HEK293T (cell line): ENCODE measurements at regions not wholly inside any gene's neighbourhood (a gene's known extent, or its start where the extent isn't known, plus 50 kb on each side); places are given as distances from the start of the nearest gene placed in this dataset.

Source experiments
- BHLHE40 ChIP-seq: fragments of 450-650 bp; IDR thresholded peaks from 2 replicates; pipeline ENCODE4 v1.6.1; 2016; ENCODE audit warnings: mild to moderate bottlenecking, moderate library complexity, borderline replicate concordance
- CTBP1 ChIP-seq: fragments of 450-650 bp; IDR thresholded peaks from 2 replicates; pipeline ENCODE4 v1.6.1; 2016; ENCODE audit warnings: borderline replicate concordance
- ELF4 ChIP-seq: fragments of 450-650 bp; IDR thresholded peaks from 2 replicates; pipeline ENCODE4 v1.6.1; 2017; ENCODE audit warnings: antibody characterized with exemption
- FOXA1 ChIP-seq: fragments of 450-650 bp; IDR thresholded peaks from 2 replicates; pipeline ENCODE4 v1.6.1; 2016; ENCODE audit warnings: mild to moderate bottlenecking
- FOXK2 ChIP-seq: fragments of 450-650 bp; IDR thresholded peaks from 2 replicates; pipeline ENCODE4 v1.6.1; 2016; ENCODE audit warnings: mild to moderate bottlenecking
- LEF1 ChIP-seq: fragments of 450-650 bp; IDR thresholded peaks from 2 replicates; pipeline ENCODE4 v1.6.1; 2017; ENCODE audit warnings: mild to moderate bottlenecking, borderline replicate concordance
- NFRKB ChIP-seq: fragments of 450-650 bp; IDR thresholded peaks from 2 replicates; pipeline ENCODE4 v1.6.1; 2016; ENCODE audit warnings: mild to moderate bottlenecking, moderate library complexity
- PKNOX1 ChIP-seq: fragments of 450-650 bp; IDR thresholded peaks from 2 replicates; pipeline ENCODE4 v1.6.1; 2016
- SP1 ChIP-seq: fragments of 450-650 bp; IDR thresholded peaks from 2 replicates; pipeline ENCODE4 v1.6.1; 2017
- SUZ12 ChIP-seq: fragments of 450-650 bp; IDR thresholded peaks from 2 replicates; pipeline ENCODE4 v1.6.1; 2016; ENCODE audit warnings: mild to moderate bottlenecking
- TARDBP ChIP-seq: fragments of 450-650 bp; IDR thresholded peaks from 2 replicates; pipeline ENCODE4 v1.6.1; 2016
- ZNF384 ChIP-seq: fragments of 450-650 bp; IDR thresholded peaks from 2 replicates; pipeline ENCODE4 v1.6.1; 2016

- TF ChIP-seq FOXA1 (no peak), SP1 (no peak), TARDBP (no peak), LEF1 (no peak), ZNF384 (no peak), BHLHE40 (no peak), CTBP1 (no peak), FOXK2 (no peak), PKNOX1 (no peak), NFRKB (no peak), ELF4 (no peak), SUZ12 (no peak)
Observed at GRCh38 chr4:115361781-115362180, 248.4 kb upstream of the NDST4 start.
